CD4-positive, alpha-beta T cell (primary cell): ENCODE measurements at regions not wholly inside any gene's neighbourhood (a gene's known extent, or its start where the extent isn't known, plus 50 kb on each side); places are given as distances from the start of the nearest gene placed in this dataset.

ENCODE experiments used
- ATAC-seq: fragments of 200-7000 bp; cut with Tn5 transposase; one replicate; pipeline ENCODE4 v1.10.0; 2022; ENCODE audit warnings: mild to moderate bottlenecking; ENCODE audit not compliant: poor library complexity
- CTCF ChIA-PET: fragments of 350-600 bp; sonication (Branson Sonifier 250); formaldehyde crosslinking; loops from one replicate; lab custom pipeline; 2021; ENCODE audit warnings: antibody characterized with exemption, inconsistent platforms; lab: Charles Lee
- POLR2A ChIA-PET: fragments of 350-600 bp; sonication (Branson Sonifier 250); formaldehyde crosslinking; loops from one replicate; lab custom pipeline; 2021; ENCODE audit warnings: antibody characterized with exemption, inconsistent platforms; lab: Charles Lee
- DNase-seq, 14 experiments: peaks; one replicate each; pipeline ENCODE4 v3.0.0-alpha.2; 2013 to 2020; ENCODE audit warnings: mixed read lengths in 2 of 14
- H3K27ac ChIP-seq, 2 donors: one replicate each; pipeline versions ENCODE4 v1.5.1 to v1.7.0; 2013; ENCODE audit warnings: low read length in 2 of 2, low read depth in 1 of 2, mild to moderate bottlenecking in 1 of 2
- H3K27me3 ChIP-seq, 2 experiments: 1 replicate in 1 of 2; 2 replicates in 1 of 2; pipeline versions ENCODE4 v1.6.1 to v1.7.0; 2013; ENCODE audit warnings: low read length in 2 of 2, control low read depth in 1 of 2, mild to moderate bottlenecking in 1 of 2, moderate library complexity in 1 of 2; ENCODE audit not compliant: insufficient read depth in 2 of 2, control insufficient read depth in 1 of 2
- H3K36me3 ChIP-seq: one replicate; pipeline ENCODE4 v1.6.1; 2013; ENCODE audit warnings: low read length, control low read depth; ENCODE audit not compliant: insufficient read depth
- H3K4me1 ChIP-seq: one replicate; pipeline ENCODE4 v1.6.1; 2013; ENCODE audit warnings: low read length, control low read depth; ENCODE audit not compliant: insufficient read depth
- H3K4me3 ChIP-seq: one replicate; pipeline ENCODE4 v1.5.1; 2013; ENCODE audit warnings: mild to moderate bottlenecking, low read length, moderate library complexity
- H3K9me3 ChIP-seq, 2 experiments: 1 replicate in 1 of 2; 2 replicates in 1 of 2; pipeline versions ENCODE4 v1.6.1 to v1.7.0; 2013; ENCODE audit warnings: low read length in 2 of 2, mild to moderate bottlenecking in 2 of 2, control low read depth in 1 of 2, moderate library complexity in 1 of 2; ENCODE audit not compliant: control insufficient read depth in 1 of 2, insufficient read depth in 1 of 2
- H3K27ac Mint-ChIP-seq: one replicate; pipeline ENCODE4 v1.8.0; 2020; ENCODE audit warnings: mixed read lengths
- H3K27me3 Mint-ChIP-seq: one replicate; pipeline ENCODE4 v1.8.0; 2021; ENCODE audit warnings: mixed read lengths
- H3K36me3 Mint-ChIP-seq: one replicate; pipeline ENCODE4 v1.8.0; 2021; ENCODE audit warnings: low read depth, mixed read lengths
- H3K4me1 Mint-ChIP-seq: one replicate; pipeline ENCODE4 v1.8.0; 2021; ENCODE audit warnings: low read depth, mixed read lengths
- H3K4me3 Mint-ChIP-seq: one replicate; pipeline ENCODE4 v1.8.0; 2020; ENCODE audit warnings: mild to moderate bottlenecking, mixed read lengths
- H3K9me3 Mint-ChIP-seq: one replicate; pipeline ENCODE4 v1.8.0; 2020; ENCODE audit warnings: mixed read lengths
- intact Hi-C, 2 experiments: fragments of 100-400 bp; cut with DNase I in 1 of 2; cut with micrococcal nuclease in 1 of 2; formaldehyde crosslinking; loops; one replicate each; pipeline versions ENCODE4 v1.15.1 to v1.9.0; 2023 to 2025; cut with DNase I, micrococcal nuclease
- TF ChIP-seq, protein P1 (sequence below): fragments of 200-600 bp; IDR thresholded peaks from one replicate; pipeline ENCODE4 v1.8.0; 2022; ENCODE audit warnings: antibody characterized with exemption, mild to moderate bottlenecking

- H3K27me3 Mint-ChIP-seq = no peaks in the 10 kb centered on the region
- H3K36me3 ChIP-seq = no peaks in the 10 kb centered on the region
- ATAC-seq = no peak
- H3K27me3 ChIP-seq = no peaks in the 10 kb centered on the region
- intact Hi-C loops = no loop called here
- H3K9me3 ChIP-seq = peaks cover 0 to 5% of the 10 kb centered on the region in 2 experiments
- TF ChIP-seq, protein P1, sequence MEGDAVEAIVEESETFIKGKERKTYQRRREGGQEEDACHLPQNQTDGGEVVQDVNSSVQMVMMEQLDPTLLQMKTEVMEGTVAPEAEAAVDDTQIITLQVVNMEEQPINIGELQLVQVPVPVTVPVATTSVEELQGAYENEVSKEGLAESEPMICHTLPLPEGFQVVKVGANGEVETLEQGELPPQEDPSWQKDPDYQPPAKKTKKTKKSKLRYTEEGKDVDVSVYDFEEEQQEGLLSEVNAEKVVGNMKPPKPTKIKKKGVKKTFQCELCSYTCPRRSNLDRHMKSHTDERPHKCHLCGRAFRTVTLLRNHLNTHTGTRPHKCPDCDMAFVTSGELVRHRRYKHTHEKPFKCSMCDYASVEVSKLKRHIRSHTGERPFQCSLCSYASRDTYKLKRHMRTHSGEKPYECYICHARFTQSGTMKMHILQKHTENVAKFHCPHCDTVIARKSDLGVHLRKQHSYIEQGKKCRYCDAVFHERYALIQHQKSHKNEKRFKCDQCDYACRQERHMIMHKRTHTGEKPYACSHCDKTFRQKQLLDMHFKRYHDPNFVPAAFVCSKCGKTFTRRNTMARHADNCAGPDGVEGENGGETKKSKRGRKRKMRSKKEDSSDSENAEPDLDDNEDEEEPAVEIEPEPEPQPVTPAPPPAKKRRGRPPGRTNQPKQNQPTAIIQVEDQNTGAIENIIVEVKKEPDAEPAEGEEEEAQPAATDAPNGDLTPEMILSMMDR = no peak
- H3K27ac Mint-ChIP-seq = no peak overlapping the region
- DNase-seq = no peak
- H3K36me3 Mint-ChIP-seq = no peaks in the 10 kb centered on the region
- peaks cover 7% of the 10 kb centered on the region for H3K9me3 Mint-ChIP-seq
- no peak overlapping the region for H3K4me3 Mint-ChIP-seq
- CTCF ChIA-PET = no interaction called here
- H3K4me1 ChIP-seq = no peaks in the 10 kb centered on the region
- H3K4me3 ChIP-seq = no peak overlapping the region
- no peak overlapping the region for H3K27ac ChIP-seq
- no peaks in the 10 kb centered on the region for H3K4me1 Mint-ChIP-seq
- POLR2A ChIA-PET = no interaction called here
Measured at GRCh38 chr5:117776977-117777376, 1202.4 kb upstream of the SEMA6A start.

- ATAC-seq (no peak), DNase-seq (no peak)
- H3K9me3 Mint-ChIP-seq = peaks cover 17% of the 10 kb centered on the region
- Histone ChIP-seq H3K36me3 (no peaks in the 10 kb centered on the region), H3K27me3 (no peaks in the 10 kb centered on the region), H3K4me3 (no peak overlapping the region), H3K4me1 (no peaks in the 10 kb centered on the region), H3K27ac (no peak overlapping the region), H3K9me3 (peaks cover 0 to 5% of the 10 kb centered on the region in 2 experiments)
- no peaks in the 10 kb centered on the region for H3K27me3 Mint-ChIP-seq
- no peaks in the 10 kb centered on the region for H3K4me1 Mint-ChIP-seq
- ChIA-PET POLR2A (no interaction called here), CTCF (no interaction called here)
- TF ChIP-seq, protein P1 = no peak
- no peak overlapping the region for H3K4me3 Mint-ChIP-seq
- H3K36me3 Mint-ChIP-seq = no peaks in the 10 kb centered on the region
- H3K27ac Mint-ChIP-seq = no peak overlapping the region
- intact Hi-C loops = no loop called here
Measured at GRCh38 chr5:117769877-117770276, 1195.3 kb upstream of the SEMA6A start.

DNA sequence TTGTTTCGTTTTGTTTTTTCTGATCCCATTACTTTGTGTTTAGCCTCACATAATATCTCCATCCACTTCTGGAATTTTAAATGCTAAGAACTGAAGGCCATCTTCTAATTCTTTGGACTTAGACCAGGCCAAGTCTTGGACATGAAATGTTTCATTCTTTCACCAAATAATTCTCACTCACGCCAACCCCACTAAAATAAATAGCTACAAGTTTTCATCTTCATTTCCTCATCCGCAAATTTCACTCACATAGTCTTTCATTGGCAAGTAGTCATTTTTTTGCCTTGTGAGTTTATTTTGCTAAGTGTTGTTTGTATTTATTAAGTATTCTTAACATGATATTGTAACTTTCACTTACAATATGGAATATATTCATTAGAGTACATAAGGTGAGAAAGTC, 1188.6 kb upstream of the SEMA6A start:
- H3K4me3 ChIP-seq = no peak overlapping the region
- CTCF ChIA-PET = no interaction called here
- H3K27ac ChIP-seq = no peak overlapping the region
- Mint-ChIP-seq H3K27me3 (no peaks in the 10 kb centered on the region), H3K4me1 (no peaks in the 10 kb centered on the region), H3K27ac (no peak overlapping the region), H3K9me3 (peaks cover 8% of the 10 kb centered on the region), H3K4me3 (no peak overlapping the region), H3K36me3 (no peaks in the 10 kb centered on the region)
- no peak for DNase-seq
- POLR2A ChIA-PET = no interaction called here
- H3K27me3 ChIP-seq = no peaks in the 10 kb centered on the region
- ATAC-seq = no peak
- no peaks in the 10 kb centered on the region for H3K9me3 ChIP-seq
- TF ChIP-seq, protein P1 = no peak
- no peaks in the 10 kb centered on the region for H3K36me3 ChIP-seq
- intact Hi-C loops = no loop called here
- no peaks in the 10 kb centered on the region for H3K4me1 ChIP-seq
